GM12864 (cell line): ENCODE measurements at regions not wholly inside any gene's neighbourhood (a gene's known extent, or its start where the extent isn't known, plus 50 kb on each side); places are given as distances from the start of the nearest gene placed in this dataset.
A peak's percentile ranks its signal among the peaks of the same experiment; 100 is the strongest.

Source experiments
- DNase-seq: peaks from one replicate; pipeline ENCODE4 v3.0.0-alpha.2; 2011; ENCODE audit warnings: low read depth
- H3K4me3 ChIP-seq: 2 replicates; pipeline ENCODE4 v1.5.1; 2011; ENCODE audit warnings: mild to moderate bottlenecking, low read depth, low read length, control low read depth
- CTCF ChIP-seq: IDR thresholded peaks from 2 replicates; pipeline ENCODE4 v1.5.1; 2011; ENCODE audit warnings: low read depth, mild to moderate bottlenecking, moderate library complexity, low read length, control low read depth, inconsistent platforms; ENCODE audit errors: missing control alignments

- no peak for DNase-seq
- no peak overlapping the region for H3K4me3 ChIP-seq
- no peak for TF ChIP-seq CTCF
Observed at GRCh38 chr9:107720501-107720900, 230.9 kb upstream of the KLF4 start.

GRCh38 chr9:107717529-107718314 is 228.2 kb upstream of the KLF4 start:
- H3K4me3 ChIP-seq = no peak overlapping the region
- TF ChIP-seq CTCF = no peak

DNA sequence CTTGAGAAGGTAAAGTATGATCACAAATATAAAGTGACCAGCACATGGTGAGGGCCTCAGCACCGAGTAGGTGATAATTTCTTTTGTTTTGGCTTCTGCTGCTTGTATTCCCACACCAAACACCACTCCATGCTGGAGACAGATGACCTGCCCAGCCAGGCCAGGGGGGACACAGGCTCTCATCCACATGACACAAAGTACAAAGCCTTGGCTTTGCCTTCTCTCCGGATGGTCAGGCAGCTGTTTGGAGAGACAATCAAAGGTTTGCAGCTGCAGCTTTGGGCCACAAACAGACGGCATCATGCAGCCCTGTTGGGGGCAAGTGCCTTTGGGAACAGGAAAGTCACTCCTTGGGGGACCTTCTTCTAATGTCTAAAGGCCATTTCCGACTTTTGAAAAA is 226.2 kb upstream of the KLF4 start:
- H3K4me3 ChIP-seq = no peak overlapping the region
- no peak for TF ChIP-seq CTCF
- no peak for DNase-seq

More at GRCh38 chr9:107717529-107718314, 228.2 kb upstream of the KLF4 start:
- DNase-seq = no peak

GRCh38 chr9:107713470-107713869 is 223.9 kb upstream of the KLF4 start:
- no peak for DNase-seq
- no peak overlapping the region for H3K4me3 ChIP-seq
- no peak for TF ChIP-seq CTCF

- H3K4me3 ChIP-seq = no peak overlapping the region
- DNase-seq = no peak
Observed at GRCh38 chr9:107712390-107712789, 222.8 kb upstream of the KLF4 start.

DNA sequence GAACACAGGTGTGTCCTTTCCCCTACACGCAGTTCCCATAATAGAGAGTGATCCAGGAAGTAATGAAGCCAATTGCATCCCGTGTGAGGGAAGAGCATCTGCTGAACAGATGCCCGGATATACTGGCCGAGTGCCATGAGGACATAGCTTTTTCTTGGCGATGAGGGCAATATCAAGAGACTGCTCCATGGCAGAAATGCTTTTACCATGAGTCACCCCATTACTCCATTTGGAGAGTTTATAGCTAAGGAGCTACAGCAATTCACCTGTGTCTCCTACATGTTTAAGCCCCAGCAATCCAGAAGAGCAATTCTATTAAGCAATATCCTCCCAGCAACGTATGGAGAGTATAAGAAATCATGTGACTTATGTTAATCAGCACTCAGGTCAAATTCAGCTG is 222.0 kb upstream of the KLF4 start:
- TF ChIP-seq CTCF = no peak
- no peak for DNase-seq
- no peak overlapping the region for H3K4me3 ChIP-seq

More at GRCh38 chr9:107712390-107712789, 222.8 kb upstream of the KLF4 start:
- peak; percentile 16 for TF ChIP-seq CTCF

DNA sequence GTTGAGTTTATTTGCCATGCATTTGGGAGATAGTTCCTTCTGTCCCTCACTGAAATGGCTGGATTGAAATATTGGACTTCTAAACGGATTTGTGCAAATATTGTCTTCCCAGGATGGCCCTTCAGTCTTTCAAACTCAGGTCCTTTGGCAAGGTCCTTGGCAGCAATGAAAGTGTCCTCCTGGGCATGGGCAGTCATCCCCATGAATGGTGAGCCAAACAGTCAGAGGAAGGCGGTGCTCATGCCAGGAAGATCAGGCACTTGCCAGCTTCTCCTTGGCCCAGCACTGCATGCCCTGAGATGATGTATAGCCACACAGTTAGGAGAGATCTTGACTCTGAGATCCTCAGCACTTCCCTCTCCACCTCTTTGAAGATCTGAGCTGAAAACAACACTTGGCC is 221.4 kb upstream of the KLF4 start:
- TF ChIP-seq CTCF = no peak
- DNase-seq = no peak

More for the DNA sequence above, 221.4 kb upstream of the KLF4 start:
- no peak overlapping the region for H3K4me3 ChIP-seq
